ENCODE measurements at regions not wholly inside any gene's neighbourhood (a gene's known extent, or its start where the extent isn't known, plus 50 kb on each side); places are given as distances from the start of the nearest gene placed in this dataset.
A peak's percentile ranks its signal among the peaks of the same experiment; 100 is the strongest.

DNA sequence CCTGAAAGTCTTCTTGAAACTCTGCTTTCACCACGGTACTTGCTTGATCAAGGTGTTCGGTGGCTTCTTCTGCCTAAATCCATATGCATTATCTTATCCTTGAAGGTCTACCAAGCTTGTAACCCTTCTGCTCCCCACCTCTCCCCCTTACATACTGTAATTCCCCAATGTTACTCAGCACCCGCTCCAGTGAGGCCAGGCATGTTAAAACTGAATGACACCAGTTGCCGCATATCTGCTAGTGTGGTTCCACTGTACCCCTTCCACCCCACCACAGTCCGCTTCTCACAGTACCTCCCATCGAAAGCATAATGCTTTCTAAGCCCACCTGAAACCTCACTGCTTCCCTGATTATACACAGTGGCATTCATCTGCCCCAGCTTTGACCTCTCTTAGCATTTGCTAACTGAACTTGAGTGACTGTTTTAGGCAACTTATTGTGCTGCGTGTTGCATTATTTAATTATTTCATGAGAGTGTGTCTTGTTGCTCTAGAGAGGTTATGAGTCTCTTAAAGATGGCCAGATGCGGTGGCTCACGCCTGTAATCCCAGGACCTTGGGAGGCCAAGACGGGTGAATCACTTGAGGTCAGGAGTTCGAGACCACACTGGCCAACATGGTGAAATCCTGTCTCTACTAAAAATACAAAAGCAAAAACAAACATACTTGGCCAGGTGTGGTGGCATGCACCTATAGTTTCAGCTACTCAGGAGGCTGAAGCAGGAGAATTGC is 87.6 kb upstream of the MBNL2 start:
- no peak for DNase-seq (ENCODE audit: low read depth in 2 of 2)

DNA sequence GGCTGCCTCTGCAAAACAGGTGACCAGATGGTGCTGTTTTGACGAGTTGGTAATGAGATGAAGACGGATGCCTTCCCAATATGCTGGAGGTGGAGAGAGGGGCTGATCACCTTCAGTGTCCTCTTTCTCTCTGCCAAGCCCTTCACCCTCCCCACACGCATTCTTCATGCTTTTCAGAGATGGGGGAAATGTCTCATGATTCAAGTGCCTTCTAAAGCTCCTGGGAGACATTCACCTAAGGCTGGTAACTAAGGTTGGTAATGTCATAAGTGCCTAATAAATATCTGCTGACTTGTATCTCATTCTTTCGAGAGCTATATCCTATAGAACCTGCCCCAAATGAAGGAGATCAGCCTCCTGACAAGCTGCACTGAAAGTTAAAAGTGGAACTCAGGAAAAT is 86.2 kb upstream of the MBNL2 start:
- no peak for DNase-seq (ENCODE audit: low read depth in 2 of 2)

DNA sequence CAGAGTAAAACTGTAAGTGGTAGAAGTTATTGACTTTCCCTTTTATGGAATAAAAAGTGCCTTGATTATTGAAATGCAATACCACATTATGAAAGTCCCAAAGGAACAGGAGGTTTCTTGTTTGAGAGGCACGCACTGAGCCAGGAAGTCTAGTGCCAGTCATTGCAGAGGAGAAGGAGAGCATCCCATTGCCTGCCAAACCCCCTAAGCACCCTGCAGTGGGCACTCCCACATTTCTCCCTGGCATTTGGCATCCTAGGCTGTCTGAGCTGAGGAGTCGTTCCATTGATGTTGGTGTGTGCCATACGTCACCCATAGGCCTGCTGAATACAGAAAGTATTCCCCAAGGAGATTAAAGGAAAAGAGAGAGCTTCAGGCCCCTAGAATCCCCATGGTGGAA is 85.7 kb upstream of the MBNL2 start:
- no peak for DNase-seq (ENCODE audit: low read depth in 2 of 2)

DNA sequence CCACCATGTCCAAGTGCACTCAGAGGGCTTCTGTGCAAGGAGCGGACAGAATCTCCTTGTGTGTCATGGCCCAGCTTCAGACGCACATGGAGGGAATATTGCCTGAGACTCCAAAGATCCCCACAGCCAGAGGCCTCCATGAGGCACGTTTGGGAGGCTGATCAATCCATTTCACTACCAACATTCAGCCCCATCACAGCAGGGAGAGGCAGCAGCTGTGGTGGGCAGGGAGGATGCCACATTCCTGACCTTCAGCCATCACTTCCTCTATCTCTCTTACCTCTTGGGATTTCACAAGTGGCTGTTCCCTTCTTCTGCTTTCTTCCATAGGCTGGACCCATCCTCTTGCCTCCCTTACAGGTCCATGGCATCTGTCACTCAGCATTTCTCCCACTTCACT is 82.4 kb upstream of the MBNL2 start:
- no peak for DNase-seq (ENCODE audit: low read depth in 2 of 2)

DNA sequence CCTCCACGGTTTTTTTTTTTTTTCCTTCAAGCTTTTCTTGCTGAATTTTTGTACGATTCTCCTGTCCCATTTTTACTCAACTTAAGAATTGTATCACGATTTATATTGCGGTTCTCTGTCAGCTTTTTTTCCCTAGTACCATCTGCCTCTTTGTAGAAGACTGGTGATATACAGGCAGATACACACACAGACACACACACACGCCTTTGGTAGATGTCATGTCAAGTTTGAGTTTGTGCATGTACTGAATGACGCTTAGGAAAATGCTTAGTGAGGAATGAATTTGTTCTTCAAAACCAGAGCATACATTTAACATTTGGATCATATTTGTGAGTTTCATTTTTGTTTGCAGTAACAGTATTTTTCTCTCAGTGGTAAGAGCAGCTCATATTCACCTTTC is 82.0 kb upstream of the MBNL2 start:
- DNase-seq (ENCODE audit: low read depth in 2 of 2), result no peak

DNA sequence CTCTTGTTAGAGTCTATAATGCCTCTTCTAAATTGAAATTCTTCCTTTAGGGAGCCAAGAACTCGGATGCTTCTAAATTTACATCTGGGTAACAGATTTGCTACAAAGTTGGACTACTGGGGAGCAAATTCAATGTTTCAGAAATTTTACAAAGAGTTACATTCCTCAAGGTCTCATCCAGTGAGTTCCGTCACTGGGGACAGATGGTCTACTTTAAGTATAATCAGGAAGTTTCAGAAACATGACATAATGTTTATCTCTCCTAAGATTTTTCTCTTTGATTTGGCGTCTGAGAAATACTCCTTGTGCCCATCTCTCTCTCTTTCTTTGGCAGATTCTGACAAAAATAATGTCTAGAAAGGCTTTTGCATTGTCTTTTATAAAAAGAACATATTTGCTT is 81.5 kb upstream of the MBNL2 start:
- DNase-seq (ENCODE audit: low read depth in 2 of 2), result peak in 1 of 2 experiments; percentile 24

DNA sequence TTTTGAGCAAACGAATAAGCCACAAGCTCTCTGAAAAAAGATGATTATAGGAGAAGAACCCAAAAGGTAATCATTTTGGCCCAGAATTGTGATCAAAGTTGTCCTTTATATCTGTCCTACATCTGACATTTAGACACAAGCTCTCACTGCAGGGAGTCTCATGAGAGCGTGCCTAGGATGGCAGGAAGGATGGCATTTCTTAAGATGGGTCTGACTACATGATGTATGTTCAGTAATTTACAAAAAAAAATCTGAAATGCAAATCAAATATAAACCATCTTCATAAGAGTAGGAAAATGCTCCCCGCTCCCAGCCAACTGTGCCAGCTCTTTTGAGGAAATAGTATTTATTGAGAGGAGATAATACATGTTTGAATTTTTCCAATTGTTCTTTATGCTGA is 81.0 kb upstream of the MBNL2 start:
- no peak for DNase-seq (ENCODE audit: low read depth in 2 of 2)

DNA sequence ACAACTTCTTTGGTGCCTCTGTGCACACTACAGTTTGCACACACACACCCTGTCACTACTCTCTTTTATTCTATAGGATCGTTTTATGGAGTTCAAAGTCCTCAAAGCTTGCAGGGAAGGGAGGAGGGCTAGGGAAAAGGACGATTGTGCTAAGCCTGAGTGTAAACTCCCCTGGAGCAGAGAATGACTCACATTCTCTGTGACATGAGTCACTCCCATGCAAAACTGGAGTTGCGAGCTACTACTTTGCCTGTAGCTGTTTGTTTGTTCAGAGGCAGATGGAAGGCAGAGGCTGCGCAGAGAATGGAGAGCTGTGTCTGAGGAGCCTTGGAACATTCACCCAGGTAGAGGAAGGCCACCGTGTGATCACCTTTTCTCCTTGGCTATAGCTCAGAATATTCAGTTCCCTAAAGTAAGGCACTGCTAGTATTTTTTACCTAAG is 80.5 kb upstream of the MBNL2 start:
- peak; percentile 56 to 62 for DNase-seq (ENCODE audit: low read depth in 2 of 2)

DNA sequence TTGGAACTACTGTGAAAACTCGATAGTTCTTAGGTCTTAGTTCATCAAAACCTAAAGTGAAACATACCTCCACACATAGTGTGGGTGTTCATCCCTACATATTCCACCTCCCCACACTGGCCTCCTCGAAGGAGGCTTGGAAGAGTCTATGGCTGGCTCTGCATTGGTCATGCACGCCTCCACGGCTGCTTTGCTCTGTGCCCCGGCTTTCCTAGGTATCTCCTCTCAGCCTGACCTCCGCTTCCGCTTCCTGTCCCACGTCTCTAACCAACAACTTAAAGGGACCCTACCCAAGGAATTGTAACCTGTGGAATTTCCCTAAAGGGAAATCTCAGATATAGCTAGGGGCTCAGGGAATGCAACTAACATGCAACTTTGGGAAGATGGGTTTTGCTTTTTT is 79.7 kb upstream of the MBNL2 start:
- no peak for DNase-seq (ENCODE audit: low read depth in 2 of 2)

DNA sequence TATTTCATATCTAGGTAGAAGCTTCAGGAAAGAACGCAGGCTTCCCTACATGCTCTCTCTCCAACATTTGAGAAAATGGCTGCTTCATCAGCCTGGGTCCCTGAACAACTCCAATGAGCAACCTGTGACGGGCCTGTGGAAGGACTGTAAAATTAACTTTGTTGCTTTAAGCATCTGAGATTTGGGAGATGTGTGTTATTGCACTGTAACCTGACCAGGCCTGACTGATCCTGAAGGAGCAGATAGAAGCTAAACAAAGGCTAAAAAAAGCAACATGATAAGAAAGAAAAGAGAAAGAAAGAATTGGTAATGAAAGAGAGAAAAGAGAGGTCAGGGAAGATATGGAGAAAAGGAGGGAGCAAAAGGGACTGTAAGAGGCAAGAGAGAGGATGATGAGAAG is 77.1 kb upstream of the MBNL2 start:
- DNase-seq (ENCODE audit: low read depth in 2 of 2), result no peak

DNA sequence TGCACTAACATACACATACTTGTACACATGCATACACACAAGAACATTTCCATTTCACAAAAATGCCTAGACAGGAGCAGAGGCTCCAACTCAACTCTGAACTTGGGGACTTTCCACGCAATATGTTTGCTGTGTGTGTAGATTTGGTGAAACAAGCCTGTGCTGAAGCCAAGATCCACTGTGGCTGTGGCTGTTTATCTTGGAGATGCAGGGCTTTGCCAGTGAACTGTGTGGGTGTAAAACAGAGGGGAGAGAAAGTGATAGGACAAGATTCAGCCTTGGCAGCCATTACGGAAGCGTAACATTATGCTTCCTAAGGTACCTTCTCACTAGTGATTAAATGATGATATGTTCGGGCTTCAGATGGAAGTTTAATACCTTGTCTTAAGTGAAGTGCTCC is 73.2 kb upstream of the MBNL2 start:
- DNase-seq (ENCODE audit: low read depth in 2 of 2), result no peak

DNA sequence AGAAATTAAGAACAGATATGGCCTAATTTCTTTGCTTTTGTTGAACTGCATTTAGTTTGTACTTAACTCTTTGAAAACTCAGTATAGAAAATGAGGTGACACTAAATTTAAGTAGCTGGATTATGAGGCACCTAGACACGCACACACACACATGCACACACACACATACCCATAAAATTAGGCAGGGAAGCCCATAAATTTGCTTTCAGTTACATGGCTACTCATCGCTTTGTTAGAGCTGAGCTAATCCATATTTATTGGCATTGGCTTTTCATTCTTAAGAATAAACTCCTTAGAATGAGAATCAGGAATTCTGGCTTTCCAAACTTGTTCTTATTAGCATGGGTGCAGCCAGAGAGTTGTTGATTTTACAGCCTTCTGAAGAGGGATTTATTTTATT is 61.7 kb upstream of the MBNL2 start:
- no peak for DNase-seq (ENCODE audit: low read depth in 2 of 2)

DNA sequence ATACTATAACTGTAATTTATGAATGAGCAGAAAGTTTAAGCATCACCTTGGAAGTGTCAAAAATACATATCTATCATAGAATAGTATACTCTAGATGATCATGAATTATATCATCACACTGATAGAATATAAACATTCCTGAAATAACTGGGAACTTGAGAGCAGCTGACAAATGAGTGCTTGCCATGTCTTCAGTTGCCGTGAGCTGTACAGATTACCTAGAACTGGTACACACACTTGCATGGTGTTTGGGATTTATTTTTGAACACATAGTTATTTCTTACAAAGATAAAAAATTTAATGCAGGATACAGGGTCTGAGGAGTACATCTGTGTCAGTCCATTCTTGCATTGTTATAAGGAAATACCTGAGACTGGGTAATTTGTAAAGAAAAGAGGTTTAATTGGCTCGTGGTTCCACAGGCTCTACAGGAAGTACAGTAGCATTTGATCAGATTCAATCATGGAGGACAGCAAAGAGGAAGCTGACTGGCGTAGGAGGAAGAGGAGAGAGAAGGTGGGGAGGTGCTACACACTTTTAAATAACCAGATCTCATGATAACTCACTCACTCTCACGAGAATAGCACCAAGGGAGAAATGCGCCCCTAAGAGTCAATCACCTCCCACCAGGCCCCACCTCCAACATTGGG is 60.4 kb upstream of the MBNL2 start:
- no peak for DNase-seq (ENCODE audit: low read depth in 2 of 2)

DNA sequence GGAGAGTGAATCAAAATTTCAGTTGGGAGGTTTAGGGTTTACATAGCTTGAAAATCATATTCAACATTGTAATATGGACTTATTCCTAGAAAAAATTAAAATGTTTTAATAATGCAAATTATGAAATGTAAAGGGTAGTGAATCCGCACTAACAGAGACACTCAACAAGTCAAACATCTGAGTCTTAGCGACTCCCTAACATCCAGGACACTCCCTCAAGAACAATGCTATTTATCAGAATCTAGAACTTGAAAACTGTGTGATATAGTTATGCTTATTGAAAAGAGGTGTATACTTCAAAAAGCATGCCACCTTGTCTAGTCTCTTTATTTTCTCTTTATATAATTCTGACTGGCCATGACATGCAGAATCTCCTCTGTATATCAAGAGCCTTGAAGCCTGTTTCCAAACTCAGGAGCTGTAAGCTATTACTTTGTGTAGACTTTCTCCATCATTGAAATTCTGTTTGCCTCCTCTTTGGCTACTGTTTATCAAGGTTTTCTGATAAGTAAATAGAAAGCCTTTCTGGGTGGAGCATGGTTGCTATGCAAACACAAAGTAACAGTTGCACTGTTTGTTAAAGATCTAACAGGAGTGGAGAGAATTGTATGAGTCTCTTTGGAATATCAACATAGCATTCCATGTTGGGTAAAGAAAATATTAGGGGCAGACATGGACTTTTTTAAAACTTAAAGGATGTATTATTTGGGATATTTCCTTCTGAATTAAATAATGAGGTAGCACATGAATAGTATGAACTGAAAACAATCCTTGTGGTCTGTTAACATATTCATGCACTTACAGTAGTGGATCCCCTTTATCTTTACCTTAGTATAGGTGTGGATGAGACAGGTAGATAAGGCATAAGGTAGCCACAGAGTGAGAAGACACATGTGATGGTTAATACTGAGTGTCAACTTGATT is 56.4 kb upstream of the MBNL2 start:
- DNase-seq (ENCODE audit: low read depth in 2 of 2), result no peak

DNA sequence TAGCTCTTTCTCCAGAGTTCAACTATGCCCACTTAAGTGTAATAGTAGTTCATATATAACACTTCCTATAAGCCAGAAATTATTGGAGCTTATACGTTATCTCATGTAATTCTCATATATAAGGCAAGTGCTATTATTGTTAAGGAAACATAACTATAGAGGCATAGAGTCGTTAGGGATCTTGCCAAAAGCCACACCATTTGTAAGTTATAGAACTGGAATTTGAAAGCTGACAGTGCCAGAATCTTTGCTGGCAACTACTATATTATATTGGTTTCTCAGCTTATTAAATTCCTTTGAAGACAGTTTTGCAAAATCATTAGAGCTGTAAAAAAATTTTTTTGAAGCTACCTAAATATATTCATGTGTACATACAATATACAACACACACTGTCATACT is 51.0 kb upstream of the MBNL2 start:
- DNase-seq (ENCODE audit: low read depth in 2 of 2), result no peak
